ENCODE measurements at regions not wholly inside any gene's neighbourhood (a gene's known extent, or its start where the extent isn't known, plus 50 kb on each side); places are given as distances from the start of the nearest gene placed in this dataset.

GRCh38 chr16:27123795-27124409, 57.2 kb downstream of the C16orf82 start:
- Histone ChIP-seq H3K27ac (replicated peaks) (no peak overlapping the region), H3K36me3 (no peaks in the 10 kb centered on the region), H3K4me3 (no peak overlapping the region), H3K9me3 (replicated peaks) (peaks cover 37% of the 10 kb centered on the region), H3K27me3 (ENCODE audit: low read depth) (peaks cover 6% of the 10 kb centered on the region), H3K4me1 (no peaks in the 10 kb centered on the region)
- no peak for DNase-seq
- intact Hi-C loops (cut with micrococcal nuclease), result no loop called here
- TF ChIP-seq CTCF (IDR thresholded peaks at IDR 0.05; ENCODE audit: borderline replicate concordance), result no peak

- H3K27me3 ChIP-seq (ENCODE audit: low read depth), result peaks cover 15% of the 10 kb centered on the region
- H3K4me1 ChIP-seq, result no peaks in the 10 kb centered on the region
- no peaks in the 10 kb centered on the region for H3K36me3 ChIP-seq
- H3K27ac ChIP-seq (replicated peaks), result no peak overlapping the region
- intact Hi-C loops (cut with micrococcal nuclease), result no loop called here
- H3K4me3 ChIP-seq, result no peak overlapping the region
- H3K9me3 ChIP-seq (replicated peaks), result peaks cover 34% of the 10 kb centered on the region
- no peak for TF ChIP-seq CTCF (IDR thresholded peaks at IDR 0.05; ENCODE audit: borderline replicate concordance)
- DNase-seq, result no peak
Observed at GRCh38 chr16:27127308-27127707, 60.6 kb downstream of the C16orf82 start.

- TF ChIP-seq CTCF (IDR thresholded peaks at IDR 0.05; ENCODE audit: borderline replicate concordance), result no peak
- no peak for DNase-seq
- peaks cover 26% of the 10 kb centered on the region for H3K9me3 ChIP-seq (replicated peaks)
- no peak overlapping the region for H3K27ac ChIP-seq (replicated peaks)
- intact Hi-C loops (cut with micrococcal nuclease), result no loop called here
- H3K4me1 ChIP-seq, result no peaks in the 10 kb centered on the region
- H3K36me3 ChIP-seq, result no peaks in the 10 kb centered on the region
- no peak overlapping the region for H3K4me3 ChIP-seq
- H3K27me3 ChIP-seq (ENCODE audit: low read depth), result peaks cover 18% of the 10 kb centered on the region
Observed at GRCh38 chr16:27129401-27129800, 62.7 kb downstream of the C16orf82 start.

- no peak for TF ChIP-seq CTCF (IDR thresholded peaks at IDR 0.05; ENCODE audit: borderline replicate concordance)
- Histone ChIP-seq H3K4me3 (no peak overlapping the region), H3K9me3 (replicated peaks) (no peaks in the 10 kb centered on the region), H3K36me3 (no peaks in the 10 kb centered on the region), H3K27ac (replicated peaks) (no peak overlapping the region), H3K4me1 (no peaks in the 10 kb centered on the region), H3K27me3 (ENCODE audit: low read depth) (peaks cover 54% of the 10 kb centered on the region)
- DNase-seq, result no peak
- intact Hi-C loops (cut with micrococcal nuclease), result no loop called here
Observed at GRCh38 chr16:27138257-27138656, 65.1 kb upstream of the KDM8 start.

- no peaks in the 10 kb centered on the region for H3K4me1 ChIP-seq
- no peak overlapping the region for H3K4me3 ChIP-seq
- H3K27me3 ChIP-seq (ENCODE audit: low read depth), result peaks cover 69% of the 10 kb centered on the region
- no peak for TF ChIP-seq CTCF (IDR thresholded peaks at IDR 0.05; ENCODE audit: borderline replicate concordance)
- H3K36me3 ChIP-seq, result no peaks in the 10 kb centered on the region
- H3K27ac ChIP-seq (replicated peaks), result no peak overlapping the region
- DNase-seq, result no peak
- intact Hi-C loops (cut with micrococcal nuclease), result no loop called here
- peaks cover 10% of the 10 kb centered on the region for H3K9me3 ChIP-seq (replicated peaks)
Observed at GRCh38 chr16:27145630-27146029, 57.7 kb upstream of the KDM8 start.

Measured in left ventricle myocardium inferior (tissue), 1 donor.